Stomach (tissue), 4 donors: ENCODE measurements at regions not wholly inside any gene's neighbourhood (a gene's known extent, or its start where the extent isn't known, plus 50 kb on each side); places are given as distances from the start of the nearest gene placed in this dataset.

Experiments used
- CTCF ChIP-seq, 7 experiments: fragments of 450-650 bp in 4 of 7; fragments of 200-600 bp in 3 of 7; sonication (generic) in 3 of 7; IDR thresholded peaks; one replicate each; pipeline ENCODE4 v1.5.1; 2016 to 2019; ENCODE audit warnings: antibody characterized with exemption in 7 of 7, control low read depth in 2 of 7, mild to moderate bottlenecking in 1 of 7
- POLR2AphosphoS5 ChIP-seq, 3 donors: sonication (generic); formaldehyde crosslinking; IDR thresholded peaks; one replicate each; pipeline ENCODE4 v1.6.1; 2016; ENCODE audit warnings: antibody characterized with exemption in 3 of 3

- TF ChIP-seq CTCF (IDR thresholded peaks at IDR 0.05) (no peak), POLR2AphosphoS5 (IDR thresholded peaks at IDR 0.05) (no peak)
Observed at GRCh38 chr2:19409046-19409445, 50.6 kb upstream of the OSR1 start.
